HG02885 (cell line): ENCODE measurements at regions not wholly inside any gene's neighbourhood (a gene's known extent, or its start where the extent isn't known, plus 50 kb on each side); places are given as distances from the start of the nearest gene placed in this dataset.

Experiments
- ATAC-seq: cut with Tn5 transposase; IDR thresholded peaks from one replicate; pipeline ENCODE4 v1.9.1; 2021; ENCODE audit warnings: mild to moderate bottlenecking; ENCODE audit not compliant: unreplicated experiment, poor library complexity

- no peak for ATAC-seq
These were observed 1394.6 kb upstream of the AGA start for GRCh38 chr4:178836865-178837264.

GRCh38 chr4:178838776-178839175 is 1396.5 kb upstream of the AGA start:
- ATAC-seq = no peak

GRCh38 chr4:178856139-178856800 is 1414.0 kb upstream of the AGA start:
- ATAC-seq = no peak

GRCh38 chr4:178871476-178871875 is 1429.2 kb upstream of the AGA start:
- ATAC-seq = no peak

- no peak for ATAC-seq
These were observed 1439.7 kb upstream of the AGA start for GRCh38 chr4:178881937-178882336.

- no peak for ATAC-seq
These were observed 1451.9 kb upstream of the AGA start for GRCh38 chr4:178894126-178894525.

- ATAC-seq = no peak
These were observed 1456.8 kb upstream of the AGA start for GRCh38 chr4:178899084-178899483.

- no peak for ATAC-seq
These were observed 1475.5 kb upstream of the AGA start for GRCh38 chr4:178917756-178918155.

GRCh38 chr4:178937130-178937529 is 1494.9 kb upstream of the AGA start:
- ATAC-seq = no peak

- ATAC-seq = no peak
These were observed 1499.7 kb upstream of the AGA start for GRCh38 chr4:178941975-178942374.

- ATAC-seq = no peak
These were observed 1511.3 kb upstream of the AGA start for GRCh38 chr4:178953447-178954120.

GRCh38 chr4:178955614-178956013 is 1513.4 kb upstream of the AGA start:
- ATAC-seq = no peak

- ATAC-seq = no peak
These were observed 1516.6 kb upstream of the AGA start for GRCh38 chr4:178958725-178959440.

GRCh38 chr4:178963446-178964045 is 1521.3 kb upstream of the AGA start:
- ATAC-seq = no peak

GRCh38 chr4:178966644-178967043 is 1524.4 kb upstream of the AGA start:
- no peak for ATAC-seq

GRCh38 chr4:178970433-178971140 is 1528.3 kb upstream of the AGA start:
- no peak for ATAC-seq

GRCh38 chr4:178976861-178977260 is 1534.6 kb upstream of the AGA start:
- no peak for ATAC-seq

GRCh38 chr4:178993306-178993705 is 1551.1 kb upstream of the AGA start:
- no peak for ATAC-seq

- ATAC-seq = no peak
These were observed 1559.7 kb upstream of the AGA start for GRCh38 chr4:179001918-179002317.

GRCh38 chr4:179007755-179008154 is 1565.5 kb upstream of the AGA start:
- no peak for ATAC-seq
